Activated CD4-positive, alpha-beta T cell treated with anti-CD3 and anti-CD28 coated beads for 4 hours (primary cell): ENCODE measurements at regions not wholly inside any gene's neighbourhood (a gene's known extent, or its start where the extent isn't known, plus 50 kb on each side); places are given as distances from the start of the nearest gene placed in this dataset.
"Not testable (repeated sequence)": the region's sequence is repeated elsewhere in the genome, so short reads cannot be mapped to it uniquely, and the experiment has no call there.

Experiments used
- DNase-seq, 2 donors: peaks; one replicate each; pipeline ENCODE4 v3.0.0-alpha.2; 2020

DNA sequence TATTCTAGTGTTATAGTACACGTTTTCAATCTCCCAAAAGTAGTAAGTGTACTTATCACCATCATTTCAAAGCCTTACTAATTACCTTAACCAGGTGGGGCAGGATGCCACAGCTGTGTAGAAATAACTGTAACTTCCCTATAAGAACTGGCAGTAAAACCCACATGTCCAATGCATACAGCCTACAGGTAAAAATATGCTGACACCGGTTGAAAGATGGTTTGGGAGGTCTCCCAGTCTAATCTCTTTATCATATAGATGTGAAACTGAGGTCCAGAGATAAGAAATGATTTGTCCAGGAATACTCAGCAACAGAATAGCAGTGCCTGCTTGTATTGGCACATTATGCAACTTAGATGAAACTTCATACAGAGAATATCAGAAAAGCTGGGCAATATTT, 322.9 kb downstream of the BCL11A start:
- DNase-seq = no peak

DNA sequence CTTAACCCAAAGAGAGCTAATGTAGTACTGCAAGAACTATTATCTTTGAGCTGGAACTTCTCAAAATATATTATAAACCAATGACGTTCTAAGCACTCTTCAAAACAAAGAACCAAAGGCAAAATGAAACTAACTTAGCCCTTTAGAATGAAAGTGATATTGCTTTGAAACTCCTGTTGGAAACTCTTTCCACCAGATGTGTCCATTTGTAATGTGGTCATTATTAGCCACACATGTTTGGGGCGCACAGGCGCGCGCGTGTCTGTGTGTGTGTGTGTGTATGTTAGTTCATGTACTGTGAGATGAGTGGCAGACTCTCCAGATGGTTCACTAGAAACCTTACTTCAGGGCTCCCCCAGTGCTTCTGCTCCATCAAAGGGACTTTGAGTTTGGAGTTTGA, 323.4 kb downstream of the BCL11A start:
- DNase-seq = no peak

DNA sequence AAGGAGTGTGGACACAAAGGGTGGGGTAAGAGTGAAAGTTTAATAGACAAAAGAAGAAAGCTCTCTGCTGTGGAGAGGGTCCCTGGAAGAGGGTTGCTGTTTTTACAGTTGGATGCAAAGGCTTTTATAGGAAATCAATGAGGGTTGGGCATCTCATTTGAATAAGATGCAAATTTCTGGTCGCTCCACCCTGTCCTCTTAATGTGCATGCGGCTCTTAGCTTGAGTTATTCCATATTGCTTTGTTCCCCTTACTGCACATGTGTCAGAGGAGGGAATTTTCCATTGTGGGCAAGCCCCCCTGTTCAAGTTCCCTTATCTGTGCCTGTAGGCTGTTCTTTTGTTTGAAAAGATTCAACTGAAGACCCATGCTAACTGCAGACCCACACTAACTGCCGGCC, 326.5 kb downstream of the BCL11A start:
- no peak for DNase-seq

DNA sequence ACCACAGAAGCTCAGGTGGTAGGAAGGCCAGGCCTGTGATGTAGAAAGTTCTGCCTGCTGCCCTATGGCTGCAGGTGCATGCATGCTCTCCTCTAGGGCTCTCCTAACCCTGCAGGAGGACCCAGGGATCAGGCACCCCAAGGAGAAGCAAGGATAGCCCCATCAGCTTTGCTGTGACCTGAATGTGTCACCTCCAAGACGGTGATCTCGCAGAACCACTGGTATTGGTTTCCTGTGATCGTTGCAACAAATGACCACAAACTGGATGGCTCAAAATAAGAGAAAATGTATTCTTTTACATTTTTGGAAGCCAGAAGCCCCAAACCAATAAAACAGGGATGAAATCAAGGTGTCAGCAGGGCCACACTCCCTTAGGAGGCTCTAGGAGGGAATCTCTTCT, 327.3 kb downstream of the BCL11A start:
- DNase-seq = no peak

DNA sequence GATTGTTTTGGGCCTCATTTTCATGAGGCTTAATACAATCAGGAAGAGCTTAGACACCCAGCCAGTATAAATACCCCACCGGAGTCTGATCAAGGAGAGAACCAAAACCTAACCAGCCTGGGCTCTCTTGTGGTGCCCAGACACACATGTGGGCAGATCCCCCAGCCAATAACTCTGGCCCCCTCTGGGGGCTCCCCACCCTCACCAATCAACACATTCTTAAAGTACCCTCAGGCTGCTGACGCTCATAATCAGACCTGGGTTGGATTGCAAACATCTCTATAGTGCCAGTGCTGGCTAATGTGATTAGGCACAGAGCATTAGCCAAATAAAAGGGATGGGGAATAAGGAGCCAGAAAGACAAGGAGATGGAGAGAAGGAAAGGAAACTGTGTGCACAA, 329.6 kb downstream of the BCL11A start:
- DNase-seq = no peak

DNA sequence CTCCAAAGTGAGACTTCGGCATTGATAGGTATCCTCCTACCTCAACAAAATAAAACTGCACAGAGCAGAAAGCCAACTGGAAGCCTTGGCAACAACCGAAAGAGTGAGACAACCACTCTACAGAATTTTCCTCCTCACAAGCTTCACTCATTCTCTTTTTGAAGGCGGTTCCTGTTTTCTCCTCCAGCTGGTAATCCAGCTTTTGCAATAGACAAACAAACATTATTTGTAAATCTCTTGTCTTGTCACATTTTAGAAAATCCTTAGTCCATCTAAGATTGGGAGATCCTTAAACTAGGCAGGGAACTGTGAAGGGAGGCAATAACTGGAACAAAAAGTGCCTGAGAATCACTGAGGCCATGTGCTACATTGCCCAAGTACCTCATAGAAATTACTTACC, 332.4 kb downstream of the BCL11A start:
- no peak for DNase-seq

DNA sequence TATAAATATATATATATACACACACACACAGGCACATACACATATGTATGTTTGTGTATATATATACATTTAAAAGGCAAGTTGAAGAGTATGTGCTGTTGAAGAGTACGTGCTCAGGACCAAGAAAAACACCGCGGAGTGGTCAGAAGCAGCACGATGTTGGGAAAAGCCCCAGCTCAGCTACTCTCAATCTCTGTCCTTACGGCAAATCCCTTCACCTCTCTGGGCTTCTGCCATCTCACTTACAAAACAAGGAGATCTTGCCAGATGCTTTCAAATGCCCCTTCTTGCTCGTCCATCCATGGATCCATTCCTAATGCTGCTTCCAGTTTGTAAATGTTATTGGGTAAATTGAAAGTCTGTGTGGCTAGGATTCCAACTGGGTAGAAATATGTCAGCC, 333.9 kb downstream of the BCL11A start:
- no peak for DNase-seq

DNA sequence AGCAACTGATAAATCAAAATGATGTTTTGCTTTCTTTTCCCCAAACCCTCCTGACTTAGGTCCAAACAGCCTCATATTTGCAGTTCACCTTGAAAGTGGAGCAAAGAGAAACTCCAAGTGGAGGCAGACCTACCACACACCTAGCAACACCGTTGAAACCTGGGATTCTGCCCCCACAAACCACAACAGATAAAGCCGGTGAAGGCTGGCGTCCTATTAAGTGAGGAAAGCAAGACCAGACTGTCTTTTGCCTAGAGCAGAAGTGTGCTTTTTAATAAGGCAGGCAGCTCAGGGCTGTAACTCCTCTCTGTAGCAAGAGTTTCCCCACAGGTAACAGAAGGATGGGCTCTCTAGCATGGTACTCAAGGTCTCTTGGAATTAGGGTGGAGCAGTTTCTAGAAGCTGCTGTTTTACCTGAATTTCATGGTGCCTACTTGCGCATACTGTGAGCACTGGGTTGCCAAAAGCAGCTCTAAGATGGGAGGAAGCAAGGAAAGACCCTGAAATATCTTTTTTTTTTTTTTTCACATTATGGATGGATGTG, 336.9 kb downstream of the BCL11A start:
- DNase-seq = no peak

DNA sequence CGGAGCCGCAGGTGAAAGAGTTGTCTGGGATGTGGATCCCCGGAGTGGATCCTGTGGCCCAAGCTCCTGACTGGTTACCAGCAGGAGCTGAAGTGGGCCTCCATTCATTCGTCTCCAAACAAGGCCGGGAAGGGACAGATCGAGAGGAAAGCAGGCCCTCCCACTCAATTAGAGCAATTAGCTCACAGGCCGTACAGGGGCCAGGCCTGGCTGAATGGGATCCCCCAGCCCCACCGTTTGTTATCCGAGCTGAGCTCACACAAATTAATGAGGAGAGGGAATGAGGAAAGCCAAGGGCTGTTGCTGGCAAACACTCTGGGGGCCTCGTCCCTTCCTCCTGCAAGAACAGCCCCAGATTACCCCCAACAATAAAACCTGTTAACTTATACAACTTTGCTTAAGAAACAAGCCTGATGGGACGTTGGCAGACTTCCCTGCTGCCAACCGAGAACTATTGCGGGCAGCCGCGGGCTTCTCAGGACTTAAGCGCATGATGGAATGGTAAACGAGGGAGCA, 338.0 kb downstream of the BCL11A start:
- DNase-seq = no peak

DNA sequence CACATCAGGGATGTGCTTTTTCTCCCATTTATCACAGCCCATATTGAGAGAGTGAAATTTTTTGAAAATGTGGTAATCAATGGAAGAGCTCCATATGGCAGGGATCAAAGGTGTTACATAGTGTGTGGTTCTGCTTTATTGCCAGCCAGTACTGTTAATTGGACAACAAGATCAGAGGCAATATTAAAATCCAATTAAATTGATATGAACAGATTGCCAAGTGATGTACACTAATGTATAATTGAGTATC, 338.9 kb downstream of the BCL11A start:
- DNase-seq = no peak

DNA sequence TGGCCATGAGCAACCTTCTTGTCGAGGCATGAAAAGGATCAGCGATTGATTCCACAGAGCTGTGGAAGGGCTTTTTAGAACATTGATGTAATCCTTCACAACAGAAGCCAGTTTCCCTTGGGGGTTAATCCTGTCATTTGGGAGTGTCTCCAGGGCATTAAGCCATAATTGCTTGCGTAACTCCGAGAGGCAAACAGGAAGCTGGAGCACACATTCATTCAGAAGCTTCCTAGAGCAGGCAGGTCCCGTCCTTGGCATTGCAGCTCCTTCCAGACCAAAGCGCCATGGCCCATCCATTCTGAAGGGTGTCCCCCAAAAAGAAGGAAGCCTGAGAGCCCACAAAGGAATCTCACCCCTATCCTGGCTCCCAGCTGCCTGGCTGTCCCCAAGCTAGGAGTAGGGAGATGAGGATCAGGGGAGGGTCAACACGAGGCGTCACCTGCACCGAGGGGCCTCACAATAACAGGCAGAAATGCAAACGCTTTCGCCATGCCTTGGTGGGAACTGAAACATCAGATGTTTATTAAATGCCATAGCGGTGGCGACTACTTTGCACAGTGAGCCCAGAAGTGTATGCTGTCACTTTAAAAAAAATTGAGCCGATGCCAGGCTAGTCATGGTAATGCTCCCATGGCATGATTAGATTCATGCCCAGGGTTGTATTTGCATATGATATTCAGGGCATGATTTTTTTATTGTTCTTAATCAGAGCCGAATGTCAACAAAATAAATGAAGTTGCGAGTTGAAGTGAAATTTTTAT, 339.4 kb downstream of the BCL11A start:
- DNase-seq = no peak

DNA sequence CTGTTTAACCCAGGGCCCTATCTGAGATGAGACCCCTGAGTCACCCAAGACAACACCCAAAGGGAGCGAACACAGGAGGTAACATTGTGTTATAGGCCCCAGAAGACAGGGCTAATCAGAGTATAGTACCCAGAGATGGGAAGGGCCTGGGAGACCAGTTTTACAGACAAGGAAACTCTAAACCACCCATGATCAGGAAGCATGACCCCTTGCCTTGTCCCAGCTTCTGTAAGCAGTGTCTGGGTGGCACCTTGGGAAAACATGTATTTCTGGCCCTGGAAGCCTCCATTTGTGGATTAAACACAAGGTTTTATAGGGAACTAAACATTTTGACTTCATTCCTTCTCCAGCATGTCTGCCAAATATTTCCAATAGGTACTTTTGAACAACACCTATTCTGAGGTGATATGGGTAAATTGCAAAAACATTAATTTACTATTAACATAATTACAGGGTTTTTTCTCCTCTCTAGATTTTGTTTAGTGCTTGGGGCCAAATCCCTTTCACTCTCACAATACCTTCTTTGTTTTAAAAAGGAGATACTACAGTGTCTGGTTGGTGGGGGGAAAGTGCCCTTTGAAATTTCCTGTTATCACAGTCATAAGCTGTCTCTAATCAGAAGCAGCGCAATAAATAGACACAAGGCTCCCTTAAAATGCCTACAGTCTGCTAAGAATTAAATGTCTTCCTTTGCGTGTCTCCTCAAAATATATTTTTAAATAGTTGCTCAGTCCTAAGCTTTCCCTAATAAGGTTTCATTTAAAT, 341.1 kb downstream of the BCL11A start:
- no peak for DNase-seq

DNA sequence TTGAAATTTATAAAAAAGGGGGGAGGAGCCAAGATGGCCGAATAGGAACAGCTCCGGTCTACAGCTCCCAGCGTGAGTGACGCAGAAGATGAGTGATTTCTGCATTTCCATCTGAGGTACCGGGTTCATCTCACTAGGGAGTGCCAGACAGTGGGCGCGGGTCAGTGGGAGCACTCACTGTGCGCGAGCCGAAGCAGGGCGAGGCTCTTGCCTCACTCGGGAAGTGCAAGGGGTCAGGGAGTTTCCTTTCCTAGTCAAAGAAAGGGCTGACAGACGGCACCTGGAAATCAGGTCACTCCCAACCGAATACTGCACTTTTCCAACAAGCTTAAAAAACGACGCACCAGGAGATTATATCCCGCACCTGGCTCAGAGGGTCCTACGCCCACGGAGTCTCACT, 364.4 kb downstream of the BCL11A start:
- DNase-seq = not testable (repeated sequence)

DNA sequence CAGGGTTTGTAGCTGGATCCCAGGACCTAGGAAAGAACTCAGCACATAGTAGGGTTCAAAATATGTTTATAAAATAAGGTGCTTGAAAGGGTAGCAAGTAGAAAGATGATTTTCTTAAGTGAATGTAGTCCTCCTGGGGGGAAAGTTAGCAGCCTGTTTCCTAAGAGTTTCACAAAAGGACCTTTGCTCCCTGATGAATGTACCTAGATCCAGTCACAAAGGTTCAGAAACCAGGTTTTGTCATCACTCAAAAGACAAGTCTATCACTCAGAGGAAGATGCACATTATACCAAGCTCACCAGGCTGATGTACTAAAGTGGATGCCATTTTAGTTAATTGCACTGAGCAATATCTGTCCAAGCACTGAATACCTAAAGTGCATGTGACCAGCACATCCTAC, 378.2 kb downstream of the BCL11A start:
- DNase-seq = no peak

DNA sequence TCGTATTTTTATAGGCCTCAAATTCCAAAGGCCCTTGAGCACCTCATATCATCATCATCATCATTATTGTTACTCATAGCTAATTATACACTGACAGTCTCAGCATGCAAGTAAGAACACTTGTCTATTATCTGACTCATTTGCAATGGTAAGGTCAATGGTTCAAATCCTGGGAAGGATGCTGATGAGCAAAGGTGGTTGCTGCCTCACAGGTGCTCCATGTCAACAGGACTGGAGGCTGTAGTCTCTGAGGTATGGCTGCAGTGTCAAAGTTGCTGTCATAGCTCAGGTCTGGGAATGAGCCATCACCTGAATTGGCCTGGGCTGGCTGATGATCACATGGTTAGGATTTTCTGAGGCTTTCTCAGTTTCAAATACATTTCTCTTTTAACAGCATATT, 379.3 kb downstream of the BCL11A start:
- no peak for DNase-seq

DNA sequence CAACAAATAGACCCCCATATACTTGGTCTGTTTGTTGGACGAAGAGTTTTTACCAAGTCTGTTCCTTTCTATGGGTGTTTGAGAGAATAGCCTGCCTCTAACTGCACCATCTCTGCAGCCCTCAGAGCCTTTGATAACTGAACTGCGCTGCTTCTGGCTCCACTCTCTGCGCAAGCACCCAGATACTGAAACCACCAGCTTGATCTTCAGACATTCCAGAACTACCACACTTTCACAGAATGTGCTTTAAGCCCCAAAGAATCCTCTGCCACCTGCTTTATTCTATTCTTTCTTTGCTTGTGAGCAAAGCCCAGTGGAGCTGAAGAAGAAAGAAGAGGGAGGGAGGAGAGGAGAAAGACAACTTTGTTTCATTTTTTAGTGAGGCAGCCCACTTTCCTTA, 380.7 kb downstream of the BCL11A start:
- no peak for DNase-seq

DNA sequence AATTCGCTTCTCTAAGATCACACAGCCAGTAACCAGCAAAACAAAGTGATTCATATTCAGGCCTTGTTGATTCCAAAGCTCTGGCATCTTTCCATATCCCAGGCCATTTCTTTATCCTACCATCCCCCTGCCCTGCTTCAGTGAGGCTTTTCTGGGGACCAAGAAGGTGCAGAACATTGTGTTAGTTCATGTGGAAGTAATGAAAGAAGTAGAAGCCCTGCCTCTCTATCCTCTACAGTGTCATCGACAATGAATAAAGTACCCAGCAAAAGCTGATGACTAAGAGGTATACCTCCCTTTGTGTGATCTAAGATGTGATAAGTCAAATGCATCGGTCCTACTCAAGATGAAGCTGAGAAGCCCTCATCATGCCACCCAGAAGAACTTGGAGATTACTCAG, 383.2 kb downstream of the BCL11A start:
- DNase-seq = no peak

DNA sequence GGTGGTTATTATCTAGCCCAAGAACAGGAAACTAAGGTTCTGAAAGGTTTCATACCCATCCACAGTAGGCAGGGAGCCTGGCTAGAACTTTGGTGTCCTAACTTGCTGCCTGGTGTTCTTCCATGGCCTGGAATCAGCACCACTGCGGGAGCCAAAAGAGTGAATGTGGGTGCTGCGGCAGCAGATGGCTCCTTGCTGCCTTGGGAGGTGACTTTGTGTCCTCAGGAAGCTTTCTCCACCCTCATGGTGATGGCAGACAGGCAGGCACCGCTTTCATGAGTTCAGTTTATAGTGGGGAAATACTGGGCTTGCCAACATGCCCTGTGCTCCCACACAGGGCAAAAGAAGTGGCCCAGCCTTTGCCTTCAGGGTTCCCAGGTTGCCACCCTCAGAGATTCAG, 385.2 kb downstream of the BCL11A start:
- DNase-seq = no peak

DNA sequence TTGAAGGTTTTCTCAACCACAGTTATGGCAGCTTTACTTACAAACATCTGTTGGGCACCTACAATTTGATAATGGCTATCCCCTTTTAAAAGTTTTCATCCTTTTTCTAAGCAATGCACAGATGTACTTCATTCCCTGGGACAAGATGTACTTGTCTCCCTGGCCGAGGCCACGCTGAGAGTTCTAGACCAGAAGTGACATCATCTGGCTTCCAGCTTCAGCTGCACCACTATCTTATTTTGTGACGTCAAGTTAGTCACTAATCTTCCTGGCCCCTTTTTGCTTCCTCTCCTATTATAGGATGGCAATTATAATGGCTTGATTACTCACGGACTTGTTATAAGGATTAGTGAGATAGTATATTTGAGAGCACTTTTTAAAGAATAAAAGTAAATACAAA, 386.4 kb downstream of the BCL11A start:
- DNase-seq = no peak

DNA sequence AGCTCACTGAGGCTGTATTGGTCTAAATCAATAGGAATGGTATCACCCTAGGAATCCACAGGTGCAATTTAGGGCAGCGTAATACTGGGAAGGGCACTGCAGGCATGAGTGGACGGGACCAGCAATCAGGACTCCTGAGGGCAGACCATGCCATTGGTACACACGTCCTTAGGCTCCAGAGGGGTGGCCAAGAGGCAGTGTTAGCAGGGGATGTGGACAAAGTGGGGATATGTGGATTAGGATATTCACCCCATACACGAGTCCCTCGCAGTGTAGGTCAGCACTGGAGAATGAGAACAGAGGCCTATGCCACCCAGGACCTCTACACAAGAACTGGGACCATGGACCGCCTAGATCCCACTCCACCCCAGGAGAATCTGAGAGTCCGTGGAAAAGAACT, 389.8 kb downstream of the BCL11A start:
- no peak for DNase-seq

DNA sequence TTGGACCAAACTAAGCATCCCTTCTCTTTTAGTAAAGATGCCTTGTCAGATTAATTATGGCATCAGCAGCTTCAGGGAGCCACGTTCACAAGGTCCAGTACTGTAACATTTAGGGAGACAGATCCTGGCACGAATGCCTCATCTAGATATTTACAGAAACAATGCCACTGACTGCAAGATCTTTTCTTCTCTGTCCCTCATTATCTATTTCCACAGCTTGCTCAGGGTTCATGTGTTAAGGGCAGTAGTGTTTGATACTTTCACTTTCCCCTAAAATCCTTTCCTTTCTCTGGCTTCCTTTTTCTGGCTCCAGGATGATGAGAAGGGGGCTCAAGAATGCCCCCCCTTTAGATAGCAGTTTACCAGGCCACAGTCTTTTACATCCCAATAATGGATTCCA, 393.9 kb downstream of the BCL11A start:
- DNase-seq = no peak

DNA sequence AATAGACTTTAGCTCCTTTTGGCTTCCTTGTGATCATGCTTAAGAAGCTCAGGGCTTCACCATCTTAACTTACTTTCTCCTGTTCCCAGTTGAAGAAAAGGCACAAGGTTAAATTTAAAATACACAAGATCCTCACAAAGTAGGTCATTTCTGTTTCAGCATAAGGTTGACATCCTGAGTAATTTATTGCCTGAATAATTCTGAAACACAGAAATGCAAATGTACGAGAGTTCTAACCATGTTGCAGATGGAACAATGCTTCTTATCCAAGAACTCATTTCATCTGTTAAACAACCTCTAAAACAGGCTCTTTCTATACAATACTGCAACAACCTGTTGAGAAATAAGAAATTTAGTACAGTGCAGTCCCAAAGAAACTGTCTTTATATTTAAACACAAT, 395.2 kb downstream of the BCL11A start:
- DNase-seq = no peak

DNA sequence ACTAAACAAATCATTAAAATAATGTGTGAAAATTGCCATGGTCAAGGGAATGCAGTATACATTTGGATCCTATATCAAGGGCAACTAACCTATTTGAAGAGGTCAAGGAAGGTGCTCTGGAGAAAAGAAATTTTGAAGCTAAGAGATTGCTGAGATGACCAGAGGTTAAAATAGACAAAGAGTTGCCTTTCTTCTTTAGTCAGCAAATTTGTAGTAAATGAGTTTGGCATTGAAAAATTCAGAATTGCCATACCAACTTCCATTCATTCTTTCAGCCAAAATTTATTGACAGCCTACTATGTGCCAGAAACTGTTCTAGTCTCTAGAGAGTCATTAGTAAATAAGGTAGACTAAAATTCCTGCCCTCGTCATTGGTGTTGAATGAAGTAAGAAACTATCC, 396.2 kb downstream of the BCL11A start:
- DNase-seq = no peak

DNA sequence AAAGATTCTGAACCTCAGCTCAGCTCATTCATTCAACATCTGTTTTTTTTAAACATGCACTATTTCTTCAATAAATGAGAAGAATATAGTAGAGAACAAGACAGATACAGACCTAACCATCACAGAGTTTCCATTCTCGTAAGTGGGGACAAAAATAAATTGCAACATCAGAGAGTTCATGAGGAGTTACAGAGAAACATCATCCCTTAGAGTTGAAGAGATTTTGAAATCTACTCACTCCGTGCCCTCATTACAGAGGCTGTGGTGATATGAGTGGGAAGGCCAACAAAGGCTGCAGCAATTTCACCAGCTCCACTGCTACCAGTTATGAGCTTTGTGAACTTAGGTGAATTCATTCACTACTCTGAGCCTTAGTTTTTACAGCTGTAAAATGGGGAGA, 399.3 kb downstream of the BCL11A start:
- DNase-seq = no peak
